Brain microvascular endothelial cell (primary cell): ENCODE measurements at regions not wholly inside any gene's neighbourhood (a gene's known extent, or its start where the extent isn't known, plus 50 kb on each side); places are given as distances from the start of the nearest gene placed in this dataset.

Experiments used
- DNase-seq: peaks from one replicate; pipeline ENCODE4 v3.0.0-alpha.2; 2020
- H3K27ac ChIP-seq: fragments of 250-450 bp; sonication (Bioruptor Pico); 2 replicates; pipeline ENCODE4 v1.5.1; 2020; ENCODE audit warnings: mild to moderate bottlenecking, moderate library complexity
- H3K27me3 ChIP-seq: fragments of 250-450 bp; sonication (Bioruptor Pico); replicated peaks from 2 replicates; pipeline ENCODE4 v1.5.1; 2020; ENCODE audit warnings: mild to moderate bottlenecking
- H3K36me3 ChIP-seq: fragments of 250-450 bp; sonication (Bioruptor Pico); replicated peaks from 2 replicates; pipeline ENCODE4 v1.5.1; 2020; ENCODE audit warnings: mild to moderate bottlenecking
- H3K4me3 ChIP-seq: 2 replicates; pipeline ENCODE4 v1.5.1; 2011; ENCODE audit warnings: low read depth, mild to moderate bottlenecking, control low read depth, low read length, moderate library complexity
- CTCF ChIP-seq: IDR thresholded peaks from 2 replicates; pipeline ENCODE4 v1.5.1; 2011; ENCODE audit warnings: low read depth, mild to moderate bottlenecking, moderate library complexity, low read length, control low read depth, inconsistent platforms; ENCODE audit errors: missing control alignments
- in situ Hi-C: cut with HindIII; loops from 2 replicates; pipeline ENCODE4 v1.10.0; 2017; ENCODE audit warnings: low sequenced_read_pairs, low pct_ligation_motif_present

- in situ Hi-C loops, result no loop called here
- no peak for TF ChIP-seq CTCF
- H3K4me3 ChIP-seq, result no peak overlapping the region
Measured at GRCh38 chr1:102751111-102751510, 357.2 kb downstream of the COL11A1 start.

GRCh38 chr1:102742426-102742825 lies 365.9 kb downstream of the COL11A1 start:
- H3K27me3 ChIP-seq, result no peaks in the 10 kb centered on the region
- H3K4me3 ChIP-seq, result no peak overlapping the region
- no peak for DNase-seq
- in situ Hi-C loops, result no loop called here
- H3K36me3 ChIP-seq, result no peaks in the 10 kb centered on the region
- TF ChIP-seq CTCF, result no peak
- H3K27ac ChIP-seq, result no peak overlapping the region

More at GRCh38 chr1:102751111-102751510, 357.2 kb downstream of the COL11A1 start:
- Histone ChIP-seq H3K36me3 (no peaks in the 10 kb centered on the region), H3K27me3 (no peaks in the 10 kb centered on the region), H3K27ac (no peak overlapping the region)
- no peak for DNase-seq

GRCh38 chr1:102733491-102734236 lies 374.7 kb downstream of the COL11A1 start:
- Histone ChIP-seq H3K4me3 (no peak overlapping the region), H3K36me3 (no peaks in the 10 kb centered on the region), H3K27ac (no peak overlapping the region), H3K27me3 (no peaks in the 10 kb centered on the region)
- no peak for DNase-seq
- in situ Hi-C loops, result no loop called here
- no peak for TF ChIP-seq CTCF

GRCh38 chr1:102732927-102733326 lies 375.4 kb downstream of the COL11A1 start:
- no peaks in the 10 kb centered on the region for H3K36me3 ChIP-seq
- TF ChIP-seq CTCF, result no peak
- H3K4me3 ChIP-seq, result no peak overlapping the region
- in situ Hi-C loops, result no loop called here
- no peak overlapping the region for H3K27ac ChIP-seq
- DNase-seq, result no peak
- no peaks in the 10 kb centered on the region for H3K27me3 ChIP-seq

- Histone ChIP-seq H3K27me3 (no peaks in the 10 kb centered on the region), H3K4me3 (no peak overlapping the region), H3K27ac (no peak overlapping the region), H3K36me3 (no peaks in the 10 kb centered on the region)
- no peak for DNase-seq
- in situ Hi-C loops, result no loop called here
- TF ChIP-seq CTCF, result no peak
Measured at GRCh38 chr1:102726417-102726816, 381.9 kb downstream of the COL11A1 start.

- H3K36me3 ChIP-seq, result no peaks in the 10 kb centered on the region
Measured at GRCh38 chr1:102724741-102725140, 383.6 kb downstream of the COL11A1 start.

More at GRCh38 chr1:102724741-102725140, 383.6 kb downstream of the COL11A1 start:
- TF ChIP-seq CTCF, result no peak
- in situ Hi-C loops, result no loop called here
- DNase-seq, result no peak
- no peak overlapping the region for H3K4me3 ChIP-seq
- H3K27me3 ChIP-seq, result no peaks in the 10 kb centered on the region
- no peak overlapping the region for H3K27ac ChIP-seq
